GM12874 (cell line): ENCODE measurements at regions not wholly inside any gene's neighbourhood (a gene's known extent, or its start where the extent isn't known, plus 50 kb on each side); places are given as distances from the start of the nearest gene placed in this dataset.

Experiments
- CTCF ChIP-seq: IDR thresholded peaks from 2 replicates; pipeline ENCODE4 v1.5.1; 2011; ENCODE audit warnings: low read depth, mild to moderate bottlenecking, control low read depth, low read length, moderate library complexity; ENCODE audit not compliant: insufficient read depth

- TF ChIP-seq CTCF, result no peak
Observed at GRCh38 chr5:155836089-155836803, 490.7 kb upstream of the SGCD start.

GRCh38 chr5:155838394-155838793 lies 488.6 kb upstream of the SGCD start:
- TF ChIP-seq CTCF, result no peak

GRCh38 chr5:155839251-155840037 lies 487.5 kb upstream of the SGCD start:
- no peak for TF ChIP-seq CTCF

GRCh38 chr5:155844542-155844941 lies 482.4 kb upstream of the SGCD start:
- TF ChIP-seq CTCF, result no peak

GRCh38 chr5:155850370-155850769 lies 476.6 kb upstream of the SGCD start:
- no peak for TF ChIP-seq CTCF

- no peak for TF ChIP-seq CTCF
Observed at GRCh38 chr5:155866971-155867370, 460.0 kb upstream of the SGCD start.

- no peak for TF ChIP-seq CTCF
Observed at GRCh38 chr5:155867522-155868088, 459.4 kb upstream of the SGCD start.
